WI38 (cell line): ENCODE measurements at regions not wholly inside any gene's neighbourhood (a gene's known extent, or its start where the extent isn't known, plus 50 kb on each side); places are given as distances from the start of the nearest gene placed in this dataset.

ENCODE experiments used
- H3K4me3 ChIP-seq: 2 replicates; pipeline ENCODE4 v1.5.1; 2011; ENCODE audit warnings: low read depth, mild to moderate bottlenecking, control low read depth, low read length
- TF ChIP-seq, protein P1 (sequence below): IDR thresholded peaks from 2 replicates; pipeline ENCODE4 v1.5.1; 2012; ENCODE audit warnings: low read depth, mild to moderate bottlenecking, control low read depth, low read length

DNA sequence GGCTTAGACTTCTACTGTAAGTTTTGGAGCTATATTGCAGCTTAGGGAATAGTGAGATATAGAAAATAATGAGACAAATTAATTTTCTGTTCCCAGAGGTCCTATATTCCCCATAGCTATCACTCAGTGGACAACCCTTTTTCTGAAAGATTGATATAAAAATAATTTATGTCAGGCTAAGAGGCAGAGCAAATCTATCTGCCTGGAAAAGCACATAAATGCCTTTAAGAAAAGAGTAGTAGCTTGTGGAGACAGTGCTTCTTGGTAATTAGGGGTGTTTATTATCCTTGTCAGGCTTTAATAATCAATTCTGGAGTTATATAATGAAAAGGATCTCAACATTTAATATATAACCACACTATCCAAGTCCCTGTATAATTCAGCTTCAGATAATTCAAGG is 1162.8 kb upstream of the PCDH20 start:
- TF ChIP-seq, protein P1, sequence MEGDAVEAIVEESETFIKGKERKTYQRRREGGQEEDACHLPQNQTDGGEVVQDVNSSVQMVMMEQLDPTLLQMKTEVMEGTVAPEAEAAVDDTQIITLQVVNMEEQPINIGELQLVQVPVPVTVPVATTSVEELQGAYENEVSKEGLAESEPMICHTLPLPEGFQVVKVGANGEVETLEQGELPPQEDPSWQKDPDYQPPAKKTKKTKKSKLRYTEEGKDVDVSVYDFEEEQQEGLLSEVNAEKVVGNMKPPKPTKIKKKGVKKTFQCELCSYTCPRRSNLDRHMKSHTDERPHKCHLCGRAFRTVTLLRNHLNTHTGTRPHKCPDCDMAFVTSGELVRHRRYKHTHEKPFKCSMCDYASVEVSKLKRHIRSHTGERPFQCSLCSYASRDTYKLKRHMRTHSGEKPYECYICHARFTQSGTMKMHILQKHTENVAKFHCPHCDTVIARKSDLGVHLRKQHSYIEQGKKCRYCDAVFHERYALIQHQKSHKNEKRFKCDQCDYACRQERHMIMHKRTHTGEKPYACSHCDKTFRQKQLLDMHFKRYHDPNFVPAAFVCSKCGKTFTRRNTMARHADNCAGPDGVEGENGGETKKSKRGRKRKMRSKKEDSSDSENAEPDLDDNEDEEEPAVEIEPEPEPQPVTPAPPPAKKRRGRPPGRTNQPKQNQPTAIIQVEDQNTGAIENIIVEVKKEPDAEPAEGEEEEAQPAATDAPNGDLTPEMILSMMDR = no peak
- H3K4me3 ChIP-seq = no peak overlapping the region

DNA sequence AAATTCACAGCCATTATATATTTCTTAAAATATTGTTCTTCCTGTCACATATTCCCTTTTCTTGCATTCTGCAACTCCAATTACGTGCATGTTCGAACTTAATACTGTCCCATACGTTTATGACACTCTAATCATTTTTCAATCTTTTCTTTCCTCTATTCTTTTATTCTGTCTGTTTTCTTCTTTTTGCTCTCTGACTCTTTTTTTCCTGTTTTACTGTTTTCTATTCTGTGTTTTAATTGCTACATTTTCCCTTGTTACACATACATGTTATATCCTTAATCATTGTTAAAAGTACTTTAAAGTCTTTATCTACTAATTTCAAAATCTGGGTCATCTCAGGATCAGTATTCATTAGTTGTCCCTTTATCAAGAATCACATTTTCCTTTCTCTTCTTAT is 1149.1 kb upstream of the PCDH20 start:
- TF ChIP-seq, protein P1 = no peak

DNA sequence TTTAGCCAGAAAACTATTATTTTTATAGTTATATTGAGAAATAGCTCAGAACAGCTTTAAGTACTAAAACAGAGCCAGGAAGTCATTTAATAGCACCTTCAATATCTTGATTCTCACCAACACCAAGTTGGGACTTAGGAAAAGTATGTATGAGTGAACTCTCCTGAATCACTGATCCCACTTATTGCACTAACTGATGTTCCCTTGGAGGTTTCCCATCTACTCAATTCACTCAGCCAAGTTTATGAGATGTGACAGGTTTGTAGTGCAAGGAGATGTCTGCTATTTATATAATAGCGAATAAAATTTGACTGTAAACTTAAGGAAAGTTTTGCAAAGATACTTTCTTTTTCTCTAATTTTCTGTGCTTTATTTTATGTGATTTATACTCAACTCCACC is 1147.6 kb upstream of the PCDH20 start:
- TF ChIP-seq, protein P1 = no peak
- H3K4me3 ChIP-seq = no peak overlapping the region

More for the DNA sequence above, 1149.1 kb upstream of the PCDH20 start:
- H3K4me3 ChIP-seq = no peak overlapping the region

DNA sequence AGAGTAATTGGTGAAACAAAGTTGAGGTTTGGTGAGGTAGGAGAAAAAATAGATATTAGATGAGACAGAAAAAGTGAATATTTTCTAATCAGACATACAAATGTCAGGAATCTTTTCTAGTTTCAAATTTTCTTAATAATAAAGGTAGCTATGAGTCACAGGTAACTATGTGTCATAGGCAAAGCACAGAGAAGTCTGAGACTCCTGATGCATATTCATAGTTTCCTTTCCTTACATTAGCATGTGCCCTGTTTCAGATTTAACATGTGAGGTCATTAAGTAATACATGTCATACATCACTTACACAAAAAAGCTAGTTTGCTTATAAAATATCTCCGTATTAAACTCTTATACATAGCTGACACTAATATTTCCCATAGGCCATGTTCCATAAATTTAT is 1141.3 kb upstream of the PCDH20 start:
- TF ChIP-seq, protein P1 = no peak
- H3K4me3 ChIP-seq = no peak overlapping the region

DNA sequence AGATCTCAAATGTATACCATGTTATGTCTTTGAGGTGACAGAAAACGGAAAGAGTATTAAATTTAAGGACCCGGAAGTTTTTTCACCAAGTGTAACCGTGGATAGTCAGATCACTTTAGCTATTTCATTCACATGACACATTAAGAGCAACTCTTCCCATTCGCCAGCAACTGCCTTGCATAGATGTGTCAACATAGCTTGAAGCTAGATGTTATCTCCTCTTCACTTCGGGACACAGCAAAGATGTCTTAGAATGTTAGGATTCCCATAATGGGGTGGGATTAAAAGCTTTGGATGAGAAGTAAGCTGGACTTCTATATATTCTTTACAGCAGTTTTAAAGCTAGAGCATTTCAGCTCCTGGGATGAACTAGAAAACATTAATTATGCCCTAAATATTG is 1135.9 kb upstream of the PCDH20 start:
- TF ChIP-seq, protein P1 = no peak
- no peak overlapping the region for H3K4me3 ChIP-seq

DNA sequence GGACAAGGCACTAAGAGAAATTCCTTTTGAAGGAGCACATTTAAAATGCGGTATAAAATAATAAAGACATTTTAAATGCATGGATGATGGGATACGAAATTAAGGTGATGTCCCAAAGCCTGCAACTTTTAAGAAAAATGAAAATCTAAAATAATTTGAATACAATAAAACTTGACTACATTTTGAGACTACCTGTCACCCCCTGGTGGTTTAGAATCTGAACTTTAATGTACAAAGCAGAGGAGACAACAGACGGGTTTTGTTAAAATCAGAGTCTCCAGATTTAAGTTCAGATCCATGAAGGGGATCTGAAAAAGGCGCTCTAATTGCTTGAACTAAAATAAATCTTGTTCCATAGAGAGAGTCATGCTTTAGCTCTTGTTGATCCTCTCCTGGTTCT is 1129.3 kb upstream of the PCDH20 start:
- H3K4me3 ChIP-seq = no peak overlapping the region
- TF ChIP-seq, protein P1 = no peak

DNA sequence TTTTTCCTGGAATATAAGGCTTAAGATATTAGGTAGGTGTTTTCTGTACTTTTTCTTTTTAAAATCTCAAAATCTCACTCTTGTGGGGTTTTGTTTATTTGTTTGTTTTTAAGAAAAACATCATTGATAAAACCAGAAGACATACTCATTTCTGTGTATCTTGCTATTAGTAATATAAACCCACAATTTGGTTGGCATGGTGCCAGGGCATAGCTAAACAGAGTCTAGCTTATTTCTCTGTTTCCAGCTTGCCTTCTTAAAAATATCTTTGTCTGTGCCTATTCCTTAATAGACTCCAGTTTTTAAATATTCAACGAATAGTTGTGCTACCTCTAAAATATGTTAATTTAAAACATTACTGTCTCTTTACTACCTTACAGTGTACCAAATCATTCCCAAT is 1121.9 kb upstream of the PCDH20 start:
- TF ChIP-seq, protein P1 = no peak
- no peak overlapping the region for H3K4me3 ChIP-seq
